H9 (cell line): ENCODE measurements at regions not wholly inside any gene's neighbourhood (a gene's known extent, or its start where the extent isn't known, plus 50 kb on each side); places are given as distances from the start of the nearest gene placed in this dataset.

ENCODE experiments used
- DNase-seq: peaks from one replicate; pipeline ENCODE4 v3.0.0-alpha.2; 2017
- H2AFZ ChIP-seq: one replicate; pipeline ENCODE4 v1.6.1; 2013; ENCODE audit warnings: mild to moderate bottlenecking, low read length, control low read depth, moderate library complexity
- H2AK5ac ChIP-seq: 2 replicates; pipeline ENCODE4 v1.6.1; 2013; ENCODE audit warnings: low read length, control low read depth, mixed read lengths; ENCODE audit not compliant: insufficient read length
- H2BK120ac ChIP-seq: one replicate; pipeline ENCODE4 v1.6.1; 2013; ENCODE audit warnings: low read depth, mild to moderate bottlenecking, low read length, control low read depth, inconsistent platforms; ENCODE audit not compliant: poor library complexity, severe bottlenecking
- H2BK12ac ChIP-seq: 2 replicates; pipeline ENCODE4 v1.6.1; 2013; ENCODE audit warnings: low read length, control low read depth, mixed read lengths, low read depth; ENCODE audit not compliant: insufficient read length
- H2BK15ac ChIP-seq: 2 replicates; pipeline ENCODE4 v1.6.1; 2013; ENCODE audit warnings: low read depth, low read length, control low read depth
- H2BK20ac ChIP-seq: one replicate; pipeline ENCODE4 v1.6.1; 2013; ENCODE audit warnings: low read depth, mild to moderate bottlenecking, low read length, control low read depth, inconsistent platforms; ENCODE audit not compliant: poor library complexity, severe bottlenecking
- H2BK5ac ChIP-seq: 2 replicates; pipeline ENCODE4 v1.6.1; 2013; ENCODE audit warnings: low read length, control low read depth, mixed read lengths; ENCODE audit not compliant: insufficient read length
- H3K14ac ChIP-seq: 2 replicates; pipeline ENCODE4 v1.6.1; 2013; ENCODE audit warnings: low read length, control low read depth; ENCODE audit not compliant: insufficient read depth
- H3K18ac ChIP-seq: 2 replicates; pipeline ENCODE4 v1.6.1; 2013; ENCODE audit warnings: low read depth, mild to moderate bottlenecking, mixed read lengths, low read length, control low read depth; ENCODE audit not compliant: insufficient read length
- H3K23ac ChIP-seq: 2 replicates; pipeline ENCODE4 v1.6.1; 2013; ENCODE audit warnings: low read length, control low read depth, mixed read lengths, low read depth; ENCODE audit not compliant: insufficient read length
- H3K23me2 ChIP-seq: 2 replicates; pipeline ENCODE4 v1.6.1; 2013; ENCODE audit warnings: low read depth, mild to moderate bottlenecking, mixed read lengths, low read length, control low read depth; ENCODE audit not compliant: insufficient read length, poor library complexity, severe bottlenecking
- H3K27ac ChIP-seq: 2 replicates; pipeline ENCODE4 v1.5.1; 2013; ENCODE audit warnings: low read length, control low read depth, mixed read lengths, low read depth; ENCODE audit not compliant: insufficient read length
- H3K27me3 ChIP-seq: 2 replicates; pipeline ENCODE4 v1.6.1; 2013; ENCODE audit warnings: low read length, control low read depth, inconsistent platforms; ENCODE audit not compliant: insufficient read depth
- H3K4ac ChIP-seq: 2 replicates; pipeline ENCODE4 v1.6.1; 2013; ENCODE audit warnings: low read depth, mild to moderate bottlenecking, control low read depth, inconsistent platforms, low read length, moderate library complexity
- H3K4me1 ChIP-seq: 2 replicates; pipeline ENCODE4 v1.6.1; 2013; ENCODE audit warnings: low read length, control low read depth, inconsistent platforms; ENCODE audit not compliant: insufficient read depth
- H3K4me2 ChIP-seq: 2 replicates; pipeline ENCODE4 v1.6.1; 2013; ENCODE audit warnings: low read length, control low read depth, mixed read lengths; ENCODE audit not compliant: insufficient read length, insufficient read depth
- H3K56ac ChIP-seq: 2 replicates; pipeline ENCODE4 v1.6.1; 2013; ENCODE audit warnings: low read depth, mild to moderate bottlenecking, mixed read lengths, low read length, control low read depth; ENCODE audit not compliant: insufficient read length
- H3K79me1 ChIP-seq: 2 replicates; pipeline ENCODE4 v1.6.1; 2013; ENCODE audit warnings: low read depth, mild to moderate bottlenecking, moderate library complexity, low read length, control low read depth, inconsistent platforms; ENCODE audit not compliant: insufficient read depth, poor library complexity, severe bottlenecking
- H3K79me2 ChIP-seq: 2 replicates; pipeline ENCODE4 v1.6.1; 2013; ENCODE audit warnings: low read length, control low read depth, inconsistent platforms; ENCODE audit not compliant: insufficient read depth
- H3K9ac ChIP-seq: 2 replicates; pipeline ENCODE4 v1.6.1; 2013; ENCODE audit warnings: low read length, control low read depth, mixed read lengths; ENCODE audit not compliant: insufficient read length; ENCODE audit errors: extremely low read depth
- H3K9me3 ChIP-seq: one replicate; pipeline ENCODE4 v1.6.1; 2013; ENCODE audit warnings: low read depth, low read length, inconsistent platforms; ENCODE audit not compliant: control insufficient read depth
- H3T11ph ChIP-seq: one replicate; pipeline ENCODE4 v1.6.1; 2013; ENCODE audit warnings: mild to moderate bottlenecking, low read length, control low read depth, inconsistent platforms
- H4K20me1 ChIP-seq: one replicate; pipeline ENCODE4 v1.6.1; 2013; ENCODE audit not compliant: control insufficient read depth, insufficient read length, insufficient read depth
- H4K5ac ChIP-seq: 2 replicates; pipeline ENCODE4 v1.6.1; 2013; ENCODE audit warnings: low read depth, mild to moderate bottlenecking, mixed read lengths, low read length, control low read depth; ENCODE audit not compliant: insufficient read length
- H4K8ac ChIP-seq: replicated peaks from 2 replicates; pipeline ENCODE4 v1.6.1; 2013; ENCODE audit warnings: low read length, control low read depth, mixed read lengths, low read depth; ENCODE audit not compliant: insufficient read length
- H4K91ac ChIP-seq: 2 replicates; pipeline ENCODE4 v1.6.1; 2013; ENCODE audit warnings: low read depth, mild to moderate bottlenecking, moderate library complexity, mixed read lengths, low read length, control low read depth; ENCODE audit not compliant: insufficient read length
- H3K27ac Mint-ChIP-seq, 3 experiments: 2 replicates in 2 of 3; 3 replicates in 1 of 3; pipeline ENCODE4 v1.8.0; 2020 to 2021; ENCODE audit warnings: mixed read lengths in 3 of 3, mild to moderate bottlenecking in 1 of 3, moderate library complexity in 1 of 3
- H3K27me3 Mint-ChIP-seq: 2 replicates; pipeline ENCODE4 v1.8.0; 2021; ENCODE audit warnings: low read depth, mild to moderate bottlenecking, moderate library complexity, mixed read lengths
- H3K36me3 Mint-ChIP-seq, 3 experiments: 2 replicates in 2 of 3; 3 replicates in 1 of 3; pipeline ENCODE4 v1.8.0; 2020 to 2021; ENCODE audit warnings: low read depth in 3 of 3, mixed read lengths in 3 of 3; ENCODE audit not compliant: insufficient read depth in 1 of 3
- H3K4me1 Mint-ChIP-seq, 2 experiments: 2 replicates each; pipeline ENCODE4 v1.8.0; 2020; ENCODE audit warnings: mixed read lengths in 2 of 2
- H3K4me3 Mint-ChIP-seq, 2 experiments: 2 replicates in 1 of 2; 3 replicates in 1 of 2; pipeline ENCODE4 v1.8.0; 2020 to 2021; ENCODE audit warnings: mild to moderate bottlenecking in 2 of 2, mixed read lengths in 2 of 2, moderate library complexity in 1 of 2
- H3K9me3 Mint-ChIP-seq, 2 experiments: 2 replicates in 1 of 2; 3 replicates in 1 of 2; pipeline ENCODE4 v1.8.0; 2020; ENCODE audit warnings: mild to moderate bottlenecking in 2 of 2, mixed read lengths in 2 of 2, moderate library complexity in 1 of 2
- WGBS: extraction: QIAGEN DNeasy Blood & Tissue Kit; methylation state at CpG from one replicate; pipeline ENCODE4 v1.1.7; 2013; ENCODE audit warnings: missing lambda C conversion rate, low lambda C conversion rate, mixed read lengths; ENCODE audit not compliant: insufficient read length; ENCODE audit errors: extremely low coverage; 5-methylcytosine and 5-hydroxymethylcytosine counted together
- TF ChIP-seq, protein P1 (sequence below): fragments of 200-600 bp; sonication (generic); conservative IDR thresholded peaks from 3 replicates; pipeline ENCODE4 v1.8.0; 2021; ENCODE audit warnings: antibody characterized with exemption, mild to moderate bottlenecking

DNA sequence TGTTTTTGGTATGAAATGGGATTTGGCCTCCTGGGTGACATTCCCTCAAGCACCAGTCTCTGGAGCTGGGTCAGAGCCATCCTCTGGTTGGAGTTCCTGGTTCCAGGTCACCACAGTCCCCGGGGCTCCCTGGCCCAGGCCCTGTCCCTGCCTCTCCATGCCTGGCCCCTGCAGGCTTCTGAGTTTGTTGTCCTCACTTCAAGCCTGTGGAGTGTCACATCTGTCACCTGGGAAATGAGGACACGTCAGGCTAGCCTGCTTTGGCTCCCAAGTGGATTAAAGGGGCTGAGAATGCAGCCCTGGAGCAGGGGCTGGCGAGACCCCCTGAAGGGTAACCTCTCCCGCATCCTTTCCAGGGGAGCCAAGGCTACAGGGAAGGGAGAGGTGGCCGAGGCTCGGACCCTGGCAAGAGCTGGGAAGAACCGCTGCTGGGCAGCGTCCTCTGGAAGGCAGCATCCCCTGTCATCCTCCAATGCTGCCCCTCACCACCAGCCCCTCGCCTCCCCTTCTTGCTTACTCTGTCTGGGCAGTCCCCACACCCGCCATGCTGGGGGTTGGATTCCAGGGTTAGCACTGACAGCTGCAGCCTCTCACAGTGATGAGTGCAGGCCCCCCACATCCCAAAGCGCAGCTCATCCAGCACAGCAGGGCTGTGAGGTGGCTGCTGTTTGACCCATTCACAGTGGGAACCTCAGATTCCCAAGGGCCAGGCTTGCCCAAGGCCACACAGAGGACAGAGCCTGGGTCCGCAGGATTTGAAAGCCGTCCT is 75.5 kb upstream of the IQSEC1 start:
- Histone ChIP-seq H4K91ac (no peak overlapping the region), H4K8ac (no peak overlapping the region), H3K79me1 (no peaks in the 10 kb centered on the region), H3K9ac (no peak overlapping the region), H2BK120ac (no peak overlapping the region), H3K23me2 (no peaks in the 10 kb centered on the region), H2BK12ac (no peak overlapping the region), H3T11ph (no peak overlapping the region), H3K4me2 (no peak overlapping the region), H2BK15ac (no peak overlapping the region), H3K27ac (no peak overlapping the region), H3K4me1 (peaks cover 3% of the 10 kb centered on the region; the same call in 1 of the 2 replicates), H2BK20ac (no peak overlapping the region), H4K5ac (no peak overlapping the region), H2AFZ (no peak overlapping the region), H3K4ac (no peak overlapping the region), H4K20me1 (no peaks in the 10 kb centered on the region), H3K18ac (no peak overlapping the region), H3K27me3 (no peaks in the 10 kb centered on the region), H2AK5ac (no peak overlapping the region), H2BK5ac (no peak overlapping the region), H3K14ac (no peak overlapping the region; the same call in 1 of the 2 replicates), H3K79me2 (no peaks in the 10 kb centered on the region), H3K56ac (no peak overlapping the region), H3K9me3 (no peaks in the 10 kb centered on the region), H3K23ac (no peak overlapping the region)
- Mint-ChIP-seq H3K36me3 (no peaks in the 10 kb centered on the region), H3K4me1 (peaks cover 2 to 7% of the 10 kb centered on the region in 2 experiments; a peak in 2 of 4 replicates), H3K4me3 (no peak overlapping the region; a peak in 1 of 5 replicates), H3K27ac (no peak overlapping the region), H3K27me3 (no peaks in the 10 kb centered on the region), H3K9me3 (no peaks in the 10 kb centered on the region; a peak in 2 of 5 replicates)
- no CpG with 5 or more reads among the region's 13 CpGs for WGBS
- TF ChIP-seq, protein P1, sequence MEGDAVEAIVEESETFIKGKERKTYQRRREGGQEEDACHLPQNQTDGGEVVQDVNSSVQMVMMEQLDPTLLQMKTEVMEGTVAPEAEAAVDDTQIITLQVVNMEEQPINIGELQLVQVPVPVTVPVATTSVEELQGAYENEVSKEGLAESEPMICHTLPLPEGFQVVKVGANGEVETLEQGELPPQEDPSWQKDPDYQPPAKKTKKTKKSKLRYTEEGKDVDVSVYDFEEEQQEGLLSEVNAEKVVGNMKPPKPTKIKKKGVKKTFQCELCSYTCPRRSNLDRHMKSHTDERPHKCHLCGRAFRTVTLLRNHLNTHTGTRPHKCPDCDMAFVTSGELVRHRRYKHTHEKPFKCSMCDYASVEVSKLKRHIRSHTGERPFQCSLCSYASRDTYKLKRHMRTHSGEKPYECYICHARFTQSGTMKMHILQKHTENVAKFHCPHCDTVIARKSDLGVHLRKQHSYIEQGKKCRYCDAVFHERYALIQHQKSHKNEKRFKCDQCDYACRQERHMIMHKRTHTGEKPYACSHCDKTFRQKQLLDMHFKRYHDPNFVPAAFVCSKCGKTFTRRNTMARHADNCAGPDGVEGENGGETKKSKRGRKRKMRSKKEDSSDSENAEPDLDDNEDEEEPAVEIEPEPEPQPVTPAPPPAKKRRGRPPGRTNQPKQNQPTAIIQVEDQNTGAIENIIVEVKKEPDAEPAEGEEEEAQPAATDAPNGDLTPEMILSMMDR: no peak
- DNase-seq: no peak
